Activated T-cell treated with anti-CD3 and anti-CD28 coated beads, Interleukin-2, amount 50 U/mL, for 1 hour (primary cell): ENCODE measurements at regions not wholly inside any gene's neighbourhood (a gene's known extent, or its start where the extent isn't known, plus 50 kb on each side); places are given as distances from the start of the nearest gene placed in this dataset.
"Not testable (repeated sequence)": the region's sequence is repeated elsewhere in the genome, so short reads cannot be mapped to it uniquely, and the experiment has no call there.

Experiments
- DNase-seq: peaks from one replicate; pipeline ENCODE4 v3.0.0-alpha.2; 2020

DNA sequence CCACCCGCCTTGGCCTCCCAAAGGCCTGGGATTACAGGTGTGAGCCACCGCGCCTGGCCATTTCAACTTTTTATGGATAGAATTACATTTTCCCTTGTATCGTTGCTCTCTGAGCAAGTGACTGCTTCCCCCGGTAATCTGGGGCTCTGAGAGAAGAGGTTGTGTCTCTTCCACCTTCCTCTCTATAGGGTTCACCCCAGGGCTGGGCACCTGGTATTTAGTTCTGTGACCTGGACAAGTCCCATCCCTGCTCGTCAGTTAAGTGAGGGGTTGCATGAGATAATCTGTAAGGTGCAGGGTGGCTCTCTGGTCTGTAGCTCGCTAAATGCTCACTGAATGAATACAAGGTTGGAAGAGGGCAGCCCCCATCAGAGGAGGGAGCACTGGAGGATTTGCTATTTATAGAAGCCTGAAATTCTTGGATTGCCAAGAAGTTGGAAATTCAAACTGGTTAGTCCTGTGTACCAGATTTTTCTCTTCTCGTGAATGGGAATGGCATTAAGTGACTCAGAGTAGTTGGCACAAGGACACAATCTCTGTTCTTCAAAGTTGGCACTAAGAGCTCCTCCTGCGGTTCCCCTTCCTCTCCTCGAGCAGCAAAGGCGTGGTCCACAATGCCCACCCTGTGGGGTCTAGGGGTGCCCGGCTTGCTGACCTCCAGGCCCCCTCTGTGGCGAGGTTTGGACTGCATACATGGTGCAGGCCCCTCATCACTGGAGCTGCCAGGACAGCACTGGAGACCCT is 68.1 kb upstream of the DLG1 start:
- no peak for DNase-seq

DNA sequence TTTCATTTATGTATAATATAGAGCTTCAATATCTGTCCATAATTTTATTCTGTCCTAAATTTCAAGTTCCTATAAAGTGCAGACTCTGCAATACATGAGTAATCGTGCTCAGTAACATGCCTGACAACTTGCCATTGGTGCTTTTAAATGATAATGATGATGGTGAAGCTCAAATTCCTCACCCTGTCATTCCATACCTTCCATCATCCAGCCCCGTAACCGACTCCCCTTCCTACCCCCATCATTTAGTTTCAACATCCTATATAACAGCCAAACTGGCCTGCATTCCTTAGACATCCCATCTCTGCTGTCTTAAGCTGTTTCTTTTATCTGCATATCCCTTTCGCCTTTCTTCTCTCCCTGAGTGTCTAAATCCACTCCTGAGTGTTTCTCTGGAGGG is 67.2 kb upstream of the DLG1 start:
- no peak for DNase-seq

DNA sequence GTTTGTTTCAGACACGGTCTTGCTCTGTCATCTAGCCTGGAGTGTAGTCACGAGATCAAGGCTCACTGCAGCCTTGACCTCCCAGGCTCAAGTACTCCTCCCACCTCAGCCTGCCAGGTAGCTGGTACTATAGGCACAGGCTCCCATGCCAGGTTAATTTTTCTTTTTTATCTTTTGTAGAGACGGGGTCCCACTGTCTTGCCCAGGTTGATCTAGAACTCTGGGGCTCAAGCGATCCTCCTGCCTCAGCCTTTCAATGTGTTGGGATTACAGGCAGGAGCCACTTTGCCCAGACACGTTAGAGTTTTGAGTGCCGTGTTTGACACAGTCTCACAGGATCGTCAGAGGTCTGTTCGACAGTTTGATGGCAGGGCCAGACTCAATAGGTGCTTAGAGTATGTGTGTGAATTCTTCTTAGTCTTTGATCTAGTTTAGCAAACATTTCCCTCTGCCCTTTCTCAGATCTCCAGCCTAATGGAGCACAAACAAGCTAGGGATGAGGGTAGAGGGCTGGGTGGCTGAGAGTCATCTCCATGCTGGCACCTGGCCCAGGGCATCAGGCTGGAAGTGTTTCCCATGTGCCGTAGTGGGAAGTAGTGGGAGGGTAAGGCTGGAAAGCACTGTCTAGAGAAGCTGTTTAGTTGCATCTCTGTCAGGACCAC is 66.1 kb upstream of the DLG1 start:
- no peak for DNase-seq

DNA sequence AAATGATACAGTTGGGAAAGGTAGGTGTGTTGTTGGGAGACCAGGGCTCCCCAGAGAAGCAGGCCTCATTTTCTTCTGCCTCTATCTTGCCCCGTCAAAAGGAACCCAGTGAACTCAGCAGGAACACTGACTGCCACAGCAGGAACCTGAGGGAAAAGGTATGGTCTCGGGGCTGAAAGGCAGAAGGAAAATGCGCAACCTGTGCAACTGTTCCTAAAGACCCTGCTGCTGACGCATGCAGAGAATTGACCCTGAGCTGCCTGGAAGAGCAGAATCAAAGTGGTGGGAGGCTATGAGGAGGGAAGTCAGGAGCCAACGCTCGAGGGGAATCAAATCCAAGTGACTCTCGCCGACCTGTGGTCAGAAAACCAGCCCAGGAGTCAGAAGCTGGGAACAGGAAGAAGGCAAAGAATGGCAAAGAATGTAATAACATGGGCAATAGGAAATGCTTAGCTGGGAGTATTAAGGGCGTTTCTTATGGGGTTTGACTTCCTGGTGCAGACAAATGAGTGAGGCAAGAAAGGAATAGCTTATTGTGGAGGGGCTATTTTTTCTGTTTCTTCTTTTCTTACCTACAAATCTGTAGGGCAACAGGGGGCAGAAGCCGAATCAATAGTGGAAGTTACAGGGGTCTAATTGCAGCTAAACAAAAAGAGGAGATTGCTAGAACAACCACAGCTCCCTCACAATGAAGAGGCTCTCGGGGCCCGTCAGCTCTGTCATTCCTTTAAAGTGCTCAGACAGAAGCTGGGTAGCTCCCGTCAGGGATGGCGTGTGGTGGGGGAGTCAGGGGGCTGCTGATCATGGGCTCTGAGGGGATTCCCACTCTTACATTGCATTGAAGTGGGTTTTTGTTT is 65.4 kb upstream of the DLG1 start:
- DNase-seq = no peak

DNA sequence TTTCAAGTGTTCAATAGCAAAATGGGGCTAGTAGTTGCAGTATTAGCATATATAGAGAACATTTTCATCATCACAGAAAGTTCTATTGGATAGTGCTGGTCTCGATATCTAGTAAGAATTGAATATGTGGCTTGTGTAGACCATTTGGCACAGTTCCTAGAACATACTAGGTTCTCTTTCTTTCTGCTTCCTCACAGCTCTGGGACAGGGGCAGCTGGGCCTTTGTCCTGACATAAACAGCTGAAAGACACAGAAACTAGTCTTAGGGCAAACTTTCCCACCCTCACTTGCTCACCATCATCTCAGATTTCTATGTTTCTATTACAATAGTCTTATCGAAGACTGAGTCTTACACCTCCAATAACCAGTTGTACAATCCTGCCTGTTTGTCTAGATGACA is 63.7 kb upstream of the DLG1 start:
- no peak for DNase-seq

DNA sequence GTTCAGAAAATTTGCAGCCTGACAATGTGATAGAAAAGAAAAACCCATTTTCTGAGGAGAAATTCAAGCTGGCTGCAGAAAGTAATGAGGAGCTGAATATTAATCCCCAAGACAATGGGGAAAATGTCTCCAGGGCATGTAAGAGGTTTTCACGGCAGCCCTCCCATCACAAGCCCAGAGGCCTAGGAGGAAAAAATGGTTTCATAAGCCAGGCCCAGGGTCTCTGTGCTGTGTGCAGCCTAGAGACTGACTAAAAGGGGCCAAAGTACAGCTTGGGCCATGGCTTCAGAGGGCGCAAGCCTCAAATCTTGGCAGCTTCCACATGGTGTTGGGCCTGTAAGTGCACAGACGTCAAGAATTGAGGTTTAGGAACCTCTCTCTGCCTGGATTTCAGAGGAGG is 61.7 kb upstream of the DLG1 start:
- not testable (repeated sequence) for DNase-seq

DNA sequence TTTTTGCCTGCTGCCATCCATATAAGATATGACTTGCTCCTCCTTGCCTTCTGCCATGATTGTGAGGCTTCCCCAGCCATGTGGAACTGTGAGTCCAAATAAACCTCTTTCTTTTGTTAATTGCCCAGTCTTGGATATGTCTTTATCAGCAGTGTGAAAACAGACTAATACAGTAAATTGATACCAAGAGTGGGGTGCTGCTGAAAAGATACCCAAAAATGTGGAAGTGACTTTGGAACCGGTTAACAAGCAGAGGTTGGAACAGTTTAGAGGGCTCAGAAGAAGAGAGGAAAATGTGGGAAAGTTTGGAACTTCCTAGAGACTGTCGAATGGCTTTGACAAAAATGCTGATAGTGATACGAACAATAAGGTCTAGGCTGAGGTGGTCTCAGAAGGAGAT is 61.1 kb upstream of the DLG1 start:
- not testable (repeated sequence) for DNase-seq

DNA sequence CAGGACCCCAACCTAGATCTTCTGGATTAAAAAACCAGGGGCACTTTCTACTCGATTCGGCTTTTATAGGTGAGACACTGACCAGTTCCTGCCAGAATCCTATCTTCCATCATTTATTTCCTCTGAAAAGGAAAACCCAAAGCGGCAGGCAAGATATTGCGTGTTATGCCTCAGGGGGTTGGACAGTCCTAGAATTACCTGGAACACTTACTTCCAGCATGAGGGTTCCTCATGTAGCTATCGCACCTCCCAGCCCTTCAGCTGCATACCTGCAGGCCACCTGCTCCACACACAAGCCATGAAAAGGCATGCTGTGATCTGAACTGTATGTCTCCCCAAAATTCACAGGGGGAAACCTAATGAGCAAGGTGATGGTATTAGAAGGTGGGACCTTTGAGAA is 58.3 kb upstream of the DLG1 start:
- no peak for DNase-seq

DNA sequence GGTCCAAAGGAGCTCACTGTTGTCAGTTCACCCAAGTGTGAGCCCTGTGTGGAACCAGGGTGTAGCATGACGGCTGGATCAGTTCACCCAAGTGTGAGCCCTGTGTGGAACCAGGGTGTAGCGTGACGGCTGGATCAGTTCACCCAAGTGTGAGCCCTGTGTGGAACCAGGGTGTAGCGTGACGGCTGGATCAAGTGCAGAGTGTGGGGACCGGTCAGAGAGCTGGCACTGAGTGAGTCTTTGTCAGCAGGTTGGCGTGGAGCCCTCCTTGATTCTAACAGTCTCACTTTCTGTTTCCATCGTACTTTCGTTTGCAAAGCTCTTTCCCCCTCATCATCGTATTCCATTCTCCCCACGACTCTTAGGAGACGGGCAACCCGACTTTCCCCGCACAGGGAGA is 57.9 kb upstream of the DLG1 start:
- no peak for DNase-seq

DNA sequence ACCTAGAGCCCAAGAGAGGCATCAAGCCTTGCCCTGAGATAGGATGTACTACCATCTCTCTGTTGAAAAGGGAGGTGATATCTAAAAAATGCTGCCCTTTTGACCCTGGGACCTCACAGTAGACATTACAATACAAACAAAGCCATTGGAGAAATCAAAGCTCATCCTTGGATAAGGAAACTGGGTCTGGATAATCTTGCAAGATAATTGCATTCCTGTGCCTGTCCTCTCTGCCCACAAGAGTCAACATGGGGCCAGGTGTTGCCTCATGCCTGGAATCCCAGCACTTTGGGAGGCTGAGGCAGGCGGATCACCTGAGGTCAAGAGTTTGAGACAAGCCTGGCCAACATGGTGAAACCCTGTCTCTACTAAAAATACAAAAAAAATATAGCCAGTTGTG is 57.3 kb upstream of the DLG1 start:
- no peak for DNase-seq

DNA sequence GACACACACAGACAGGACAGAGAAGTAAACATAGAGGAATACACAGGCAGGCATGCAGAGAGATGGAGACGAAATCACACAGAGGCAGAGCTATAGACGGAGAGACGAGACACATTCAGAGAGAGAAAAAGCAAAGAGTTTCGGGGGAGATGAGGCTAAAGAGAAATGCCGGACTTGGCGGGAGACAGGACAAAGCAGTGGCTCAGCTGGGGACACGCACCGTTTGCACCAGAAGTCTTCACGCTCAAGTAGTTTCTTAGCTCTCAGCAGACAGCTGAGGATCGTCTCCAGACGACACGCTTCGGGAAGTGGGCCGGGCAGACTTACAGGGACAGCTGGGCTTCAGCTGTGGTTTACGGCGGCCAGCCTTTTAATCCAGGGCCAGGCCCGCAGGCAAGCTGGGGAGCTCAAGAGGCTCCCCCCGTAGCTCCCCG is 56.2 kb upstream of the DLG1 start:
- DNase-seq = no peak

DNA sequence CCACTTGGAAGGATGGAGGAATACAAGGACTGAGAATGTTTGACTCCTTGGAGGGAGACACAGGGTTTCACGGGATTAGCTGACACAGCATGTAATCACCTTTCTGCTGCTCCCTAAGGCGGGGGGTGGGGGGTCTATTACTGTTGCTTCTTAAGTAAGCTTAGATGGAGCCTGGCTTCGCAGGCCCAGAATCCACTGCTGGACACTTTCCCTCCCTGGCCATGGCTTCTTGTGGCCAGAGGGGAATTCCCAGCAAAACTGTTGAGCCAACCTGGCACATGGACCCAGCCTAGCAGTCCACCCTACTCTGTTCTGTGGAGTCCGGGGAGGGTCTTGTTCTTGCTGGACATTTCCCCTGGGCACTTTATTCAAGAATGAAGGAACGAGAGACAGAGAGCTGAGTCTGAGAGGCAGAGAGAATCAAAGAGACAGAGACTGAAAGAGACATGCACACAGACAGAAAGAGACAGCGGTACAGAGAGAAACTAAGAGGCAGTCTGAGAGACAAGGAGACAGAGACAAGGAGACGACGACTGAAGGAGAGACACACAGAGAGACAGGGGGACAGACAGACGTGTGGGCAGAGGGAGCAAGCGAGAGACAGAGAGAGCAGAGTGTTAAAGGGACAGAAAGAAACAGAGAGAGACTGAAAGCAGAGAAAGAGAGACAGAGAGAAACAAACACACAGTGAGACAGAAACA is 55.6 kb upstream of the DLG1 start:
- no peak for DNase-seq

DNA sequence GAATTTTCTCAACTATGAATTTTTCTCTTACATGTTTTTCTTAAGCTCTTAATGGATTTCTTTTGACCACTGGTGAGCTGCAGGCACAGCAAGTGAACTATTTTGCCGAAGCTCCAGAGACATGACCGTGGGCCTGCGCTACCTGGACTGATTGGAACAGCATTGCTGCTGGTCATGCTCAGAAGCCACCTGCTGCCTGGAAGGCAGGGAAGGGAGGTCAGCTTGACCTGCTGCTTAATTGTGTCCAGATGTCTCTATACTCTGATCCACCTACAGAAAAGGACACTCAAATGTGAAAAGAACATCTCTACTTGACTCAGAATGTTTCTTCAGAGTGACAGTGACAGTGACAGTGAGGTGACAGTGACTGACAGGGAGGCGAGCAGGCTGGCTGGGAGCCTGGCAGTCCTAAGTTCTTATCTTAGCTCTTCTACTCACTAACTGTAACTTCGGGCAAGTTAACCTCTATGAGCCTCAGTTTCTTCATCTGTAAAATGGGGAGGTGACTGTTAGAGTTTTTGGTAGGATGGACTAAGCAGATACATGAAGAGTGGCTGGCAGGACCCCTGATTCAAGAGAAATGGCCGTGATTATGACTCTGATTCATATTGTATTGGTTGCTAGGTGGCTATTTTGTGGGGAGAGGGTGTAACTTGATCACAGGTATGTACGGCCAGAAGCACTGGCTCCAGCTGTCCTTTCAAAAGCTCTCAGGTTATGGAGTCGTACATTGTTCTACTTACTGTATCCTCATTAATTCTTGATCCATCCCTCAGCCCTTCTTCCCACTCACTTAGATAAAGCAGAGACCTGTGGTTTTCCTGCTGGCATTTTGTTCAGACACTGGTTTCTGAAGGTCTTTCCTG is 54.8 kb upstream of the DLG1 start:
- no peak for DNase-seq

DNA sequence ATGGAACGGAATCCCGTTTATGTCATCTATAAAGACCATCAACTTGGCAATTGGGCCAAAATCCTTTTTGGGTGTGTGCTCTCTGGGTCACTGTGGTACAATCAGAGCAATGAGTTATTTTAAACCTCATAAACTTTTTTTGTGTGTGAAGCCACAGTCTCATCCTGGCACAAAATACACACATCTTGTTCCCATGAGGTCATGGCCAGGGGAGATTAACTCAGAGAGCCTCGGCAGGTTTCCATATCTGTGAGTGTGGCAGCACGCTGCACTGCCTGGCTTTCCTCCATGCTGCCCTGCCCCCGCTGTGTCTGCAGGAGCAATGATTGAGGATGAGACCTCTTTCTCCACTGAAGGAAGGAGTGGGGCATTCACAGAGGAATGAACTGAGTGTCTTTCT is 54.0 kb upstream of the DLG1 start:
- DNase-seq = no peak

DNA sequence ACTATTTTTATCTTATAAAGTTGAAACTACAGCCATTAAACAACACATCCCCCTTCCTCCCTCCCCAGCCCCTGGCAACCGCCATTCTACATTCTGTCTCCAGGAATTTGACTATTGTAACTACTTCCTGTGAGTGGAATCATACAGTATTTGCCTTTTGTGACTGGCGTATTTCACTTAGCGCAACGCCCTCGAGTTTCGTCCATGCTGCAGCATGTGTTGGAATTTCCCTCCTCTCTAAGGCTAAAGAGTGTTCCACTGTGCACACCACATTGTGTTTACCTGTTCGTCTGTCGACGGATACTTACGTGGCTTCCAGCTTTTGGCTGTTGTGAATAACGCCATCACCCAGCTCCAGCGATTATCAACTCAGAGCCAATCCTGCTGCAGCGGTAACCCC is 52.0 kb upstream of the DLG1 start:
- no peak for DNase-seq

DNA sequence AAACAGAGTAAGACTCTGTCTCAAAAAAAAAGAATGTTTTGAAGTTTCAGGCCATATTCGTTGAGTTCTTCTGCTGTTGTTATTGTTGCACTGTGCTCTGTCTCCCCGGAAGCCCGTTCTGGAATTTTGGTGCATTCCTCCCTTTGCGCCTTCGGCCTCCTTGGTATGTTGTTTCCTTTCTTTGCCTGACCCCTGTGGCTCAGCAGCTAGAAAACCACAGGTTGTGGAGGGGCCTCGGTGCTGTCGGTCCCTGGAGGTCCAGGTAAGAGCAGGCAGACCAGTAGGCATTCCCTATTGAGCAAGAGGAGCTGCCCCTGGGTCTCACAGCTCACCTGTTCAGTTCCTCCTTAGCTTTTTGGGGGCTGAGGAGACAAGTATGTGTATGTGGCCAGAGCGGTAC is 51.0 kb upstream of the DLG1 start:
- no peak for DNase-seq
